Lower leg skin (tissue), 4 donors: ENCODE measurements at regions not wholly inside any gene's neighbourhood (a gene's known extent, or its start where the extent isn't known, plus 50 kb on each side); places are given as distances from the start of the nearest gene placed in this dataset.

ENCODE experiments used
- DNase-seq, 2 donors: peaks; one replicate each; pipeline ENCODE4 v3.0.0-alpha.2; 2019; ENCODE audit warnings: low spot score in 2 of 2
- H3K4me3 ChIP-seq: fragments of 200-600 bp; sonication (generic); 2 replicates; pipeline ENCODE4 v1.5.1; 2017; ENCODE audit warnings: mild to moderate bottlenecking, low read depth; ENCODE audit not compliant: poor library complexity, severe bottlenecking
- POLR2A ChIP-seq, 2 donors: fragments of 450-650 bp; IDR thresholded peaks; one replicate each; pipeline ENCODE4 v1.6.1; 2016 to 2017; ENCODE audit warnings: antibody characterized with exemption in 2 of 2, mild to moderate bottlenecking in 1 of 2, moderate library complexity in 1 of 2
- WGBS, 2 donors: methylation state at CpG; one replicate each; pipeline ENCODE4 v1.1.5; 2018; 5-methylcytosine and 5-hydroxymethylcytosine counted together
- intact Hi-C: fragments of 100-400 bp; cut with DNase I; formaldehyde crosslinking; loops from one replicate; pipeline ENCODE4 v1.15.0; 2023; ENCODE audit warnings: low total_unique reads
- TF ChIP-seq, protein P1 (sequence below), 3 donors: fragments of 450-650 bp; IDR thresholded peaks; one replicate each; pipeline ENCODE4 v1.5.1; 2016; ENCODE audit warnings: antibody characterized with exemption in 3 of 3, mild to moderate bottlenecking in 3 of 3, moderate library complexity in 2 of 3

DNA sequence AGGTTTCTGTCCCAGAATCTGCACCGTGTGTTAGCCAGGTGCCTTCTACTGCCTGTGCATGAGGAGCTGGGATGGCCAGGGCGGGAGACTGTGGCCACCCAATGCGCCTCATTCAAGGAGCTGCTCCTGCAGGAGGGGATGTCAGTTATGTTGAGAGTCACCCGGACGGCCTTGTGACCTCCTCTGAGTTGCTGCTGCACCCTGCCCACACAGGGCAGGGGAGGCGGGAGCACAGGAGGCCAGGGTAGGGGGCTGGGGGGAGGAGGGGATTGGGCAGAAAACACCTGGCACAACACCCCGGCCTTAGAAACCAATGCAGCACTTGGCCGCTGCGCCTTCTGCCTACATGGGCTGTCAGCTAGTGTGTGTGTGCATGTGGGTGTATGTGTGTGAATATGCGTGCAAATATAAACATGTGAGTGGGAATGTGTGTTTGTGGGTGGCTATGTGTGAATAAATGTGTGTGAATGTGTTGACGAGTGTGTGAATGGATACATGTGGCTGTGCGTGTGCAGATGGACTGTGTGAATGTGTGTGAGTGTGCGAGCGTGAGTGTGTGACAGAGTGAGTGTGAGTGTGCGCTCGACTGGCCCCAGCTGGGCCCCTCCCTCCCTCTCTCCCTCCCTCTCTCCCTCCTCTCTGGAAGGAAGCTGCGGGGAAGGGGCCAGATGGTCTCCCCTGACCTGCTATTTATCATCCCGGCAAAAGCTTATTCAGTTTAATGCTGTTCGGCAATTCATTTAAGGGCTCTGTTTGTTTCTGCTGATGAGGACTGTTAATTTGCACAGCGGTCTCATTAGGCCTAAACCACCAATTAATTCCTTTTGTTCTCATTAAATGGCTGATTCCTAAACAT lies 106.9 kb downstream of the TLE3 start:
- intact Hi-C loops = no loop called here
- no peak overlapping the region for H3K4me3 ChIP-seq
- no peak for TF ChIP-seq POLR2A (IDR thresholded peaks at IDR 0.05)
- TF ChIP-seq, protein P1, sequence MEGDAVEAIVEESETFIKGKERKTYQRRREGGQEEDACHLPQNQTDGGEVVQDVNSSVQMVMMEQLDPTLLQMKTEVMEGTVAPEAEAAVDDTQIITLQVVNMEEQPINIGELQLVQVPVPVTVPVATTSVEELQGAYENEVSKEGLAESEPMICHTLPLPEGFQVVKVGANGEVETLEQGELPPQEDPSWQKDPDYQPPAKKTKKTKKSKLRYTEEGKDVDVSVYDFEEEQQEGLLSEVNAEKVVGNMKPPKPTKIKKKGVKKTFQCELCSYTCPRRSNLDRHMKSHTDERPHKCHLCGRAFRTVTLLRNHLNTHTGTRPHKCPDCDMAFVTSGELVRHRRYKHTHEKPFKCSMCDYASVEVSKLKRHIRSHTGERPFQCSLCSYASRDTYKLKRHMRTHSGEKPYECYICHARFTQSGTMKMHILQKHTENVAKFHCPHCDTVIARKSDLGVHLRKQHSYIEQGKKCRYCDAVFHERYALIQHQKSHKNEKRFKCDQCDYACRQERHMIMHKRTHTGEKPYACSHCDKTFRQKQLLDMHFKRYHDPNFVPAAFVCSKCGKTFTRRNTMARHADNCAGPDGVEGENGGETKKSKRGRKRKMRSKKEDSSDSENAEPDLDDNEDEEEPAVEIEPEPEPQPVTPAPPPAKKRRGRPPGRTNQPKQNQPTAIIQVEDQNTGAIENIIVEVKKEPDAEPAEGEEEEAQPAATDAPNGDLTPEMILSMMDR (IDR thresholded peaks at IDR 0.05) = no peak
- 68 to 70% methylated on average over 18 to 20 of the region's 20 CpGs for WGBS, 2 donors
- no peak for DNase-seq

DNA sequence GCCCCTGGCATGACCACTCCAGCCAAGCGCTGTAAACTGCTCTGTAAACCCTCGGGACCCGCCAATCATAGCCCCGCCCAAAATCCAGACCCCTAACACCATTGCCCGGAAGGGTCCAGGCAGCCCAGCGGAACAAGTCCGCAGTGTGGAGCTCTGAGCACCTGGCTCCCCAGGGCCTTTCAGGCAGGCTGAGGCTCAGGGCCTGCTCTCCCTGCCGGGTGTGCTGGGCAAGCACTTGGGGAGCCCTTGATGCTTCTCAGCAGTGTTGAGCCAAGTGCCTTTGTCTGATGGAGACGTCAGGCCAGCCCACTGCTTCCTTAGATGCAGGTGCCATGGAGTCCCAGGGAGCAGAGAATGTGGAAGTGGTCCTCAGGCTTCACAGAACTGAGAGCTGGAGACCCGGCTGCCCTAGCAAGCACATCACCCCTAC lies 106.2 kb downstream of the TLE3 start:
- no peak for TF ChIP-seq POLR2A (IDR thresholded peaks at IDR 0.05)
- TF ChIP-seq, protein P1 (IDR thresholded peaks at IDR 0.05) = no peak
- intact Hi-C loops = no loop called here
- 74 to 76% methylated on average over 2 to 9 of the region's 10 CpGs for WGBS, 2 donors
- no peak overlapping the region for H3K4me3 ChIP-seq
- no peak for DNase-seq

DNA sequence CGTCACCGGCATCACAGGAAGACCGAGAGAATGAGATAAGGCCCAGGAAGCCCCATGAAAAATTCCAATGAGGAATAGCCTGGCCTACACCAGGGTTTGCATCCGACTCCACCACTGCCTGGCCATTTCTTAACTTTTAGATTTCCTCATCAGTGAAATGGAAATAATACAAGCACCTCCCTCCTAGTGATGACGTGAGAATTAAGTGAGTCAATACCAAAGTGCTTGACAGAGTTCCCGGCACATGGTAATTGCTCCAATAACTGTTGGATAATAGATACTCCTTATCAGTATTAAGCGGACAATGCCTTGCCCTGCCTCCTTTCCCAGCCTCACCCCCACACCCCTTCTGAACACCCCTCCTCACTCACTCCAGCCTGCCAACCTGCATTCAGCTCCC lies 105.4 kb downstream of the TLE3 start:
- DNase-seq = no peak
- TF ChIP-seq, protein P1 (IDR thresholded peaks at IDR 0.05) = no peak
- no peak for TF ChIP-seq POLR2A (IDR thresholded peaks at IDR 0.05)
- 88 to 91% methylated on average over 7 of the region's 7 CpGs for WGBS, 2 donors
- intact Hi-C loops = no loop called here
- no peak overlapping the region for H3K4me3 ChIP-seq

DNA sequence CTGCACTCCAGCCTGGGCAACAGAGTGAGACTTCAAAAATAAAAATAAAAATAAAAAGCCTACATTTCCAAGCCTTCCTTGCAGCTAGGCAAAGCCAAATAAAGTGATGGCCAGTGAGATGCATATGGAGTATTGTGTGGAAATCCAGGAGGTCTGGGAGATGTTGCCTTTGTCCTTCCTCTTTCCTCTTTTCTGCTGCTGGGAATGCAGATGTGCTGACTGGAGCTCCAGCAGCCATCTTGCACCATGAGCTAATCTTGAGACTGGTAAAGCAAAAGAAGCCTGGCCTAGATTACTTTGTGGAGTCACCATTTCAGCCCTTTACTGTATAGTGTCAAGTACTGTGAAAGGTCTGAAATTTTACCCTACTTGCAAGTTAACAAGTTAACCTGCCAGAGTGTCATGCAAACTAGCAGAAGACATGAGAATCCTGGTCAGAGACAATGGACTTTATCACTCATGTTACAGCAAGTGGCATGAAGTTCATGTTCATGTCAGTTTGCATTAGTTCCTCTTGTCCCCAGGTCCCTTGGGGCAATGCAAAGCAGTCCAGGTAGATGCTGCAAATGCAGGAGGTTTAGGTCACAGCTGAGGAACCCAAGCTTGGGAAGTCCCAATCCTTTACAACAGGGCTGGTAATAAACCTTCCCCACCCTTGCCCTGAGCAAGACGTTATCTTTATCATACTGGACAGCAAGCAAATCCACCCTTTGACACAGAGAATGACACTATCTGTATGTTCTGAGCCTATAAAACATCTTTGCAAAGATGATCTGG lies 103.1 kb downstream of the TLE3 start:
- H3K4me3 ChIP-seq = no peak overlapping the region
- intact Hi-C loops = loop anchor here (5.0 kb wide), 1 partner anchor 1792 kb away; no protein-coding TSS in a partner anchor
- no peak for DNase-seq
- TF ChIP-seq POLR2A (IDR thresholded peaks at IDR 0.05) = no peak
- TF ChIP-seq, protein P1 (IDR thresholded peaks at IDR 0.05) = no peak
- 67 to 78% methylated on average over 1 of the region's 1 CpG for WGBS, 2 donors

DNA sequence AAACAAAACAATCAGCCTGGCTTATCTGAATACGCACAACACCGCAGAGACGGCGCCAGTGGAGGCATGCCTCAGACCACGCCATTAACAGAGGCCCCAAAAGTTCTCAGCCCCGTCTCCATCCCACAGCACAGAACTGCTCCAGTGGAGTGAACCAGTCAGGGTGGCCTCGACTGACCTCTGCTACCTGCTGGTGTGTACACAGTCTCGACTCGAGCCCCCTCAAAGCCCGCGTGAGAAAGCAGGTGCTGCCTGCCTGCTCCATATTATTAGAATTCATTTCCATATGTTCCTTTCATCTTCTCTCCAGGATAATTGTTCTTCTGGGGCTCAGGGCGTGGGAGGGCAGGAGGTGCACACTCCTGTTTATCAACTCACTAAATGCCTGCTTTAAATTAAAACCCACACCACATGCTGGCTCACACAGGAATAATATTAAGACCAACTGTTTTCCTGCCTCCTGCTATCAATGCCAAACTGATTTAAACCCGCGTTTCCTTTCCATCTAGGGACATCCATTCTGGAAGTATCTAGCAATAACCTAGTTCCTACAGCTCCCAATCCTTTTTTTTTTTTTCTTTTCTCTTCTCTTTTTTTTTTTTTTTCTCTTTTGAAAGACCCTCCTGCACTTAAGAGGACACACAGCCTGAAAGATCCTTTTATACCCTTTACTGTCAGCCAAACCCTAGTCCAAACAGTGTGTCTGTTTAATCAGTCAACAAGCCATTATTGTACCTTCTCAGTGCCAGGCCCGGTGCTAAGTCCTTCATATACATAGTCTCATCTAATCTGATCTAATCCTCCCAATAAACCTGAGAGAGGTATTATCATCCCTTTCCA lies 101.2 kb downstream of the TLE3 start:
- no peak overlapping the region for H3K4me3 ChIP-seq
- DNase-seq = no peak
- TF ChIP-seq, protein P1 (IDR thresholded peaks at IDR 0.05) = no peak
- no peak for TF ChIP-seq POLR2A (IDR thresholded peaks at IDR 0.05)
- WGBS, 2 donors = 62 to 67% methylated on average over 15 of the region's 15 CpGs
- intact Hi-C loops = loop anchor here (5.0 kb wide), 1 partner anchor 1794 kb away; no protein-coding TSS in a partner anchor
